ENCODE measurements at regions not wholly inside any gene's neighbourhood (a gene's known extent, or its start where the extent isn't known, plus 50 kb on each side); places are given as distances from the start of the nearest gene placed in this dataset.
"Not testable (repeated sequence)": the region's sequence is repeated elsewhere in the genome, so short reads cannot be mapped to it uniquely, and the experiment has no call there.

DNA sequence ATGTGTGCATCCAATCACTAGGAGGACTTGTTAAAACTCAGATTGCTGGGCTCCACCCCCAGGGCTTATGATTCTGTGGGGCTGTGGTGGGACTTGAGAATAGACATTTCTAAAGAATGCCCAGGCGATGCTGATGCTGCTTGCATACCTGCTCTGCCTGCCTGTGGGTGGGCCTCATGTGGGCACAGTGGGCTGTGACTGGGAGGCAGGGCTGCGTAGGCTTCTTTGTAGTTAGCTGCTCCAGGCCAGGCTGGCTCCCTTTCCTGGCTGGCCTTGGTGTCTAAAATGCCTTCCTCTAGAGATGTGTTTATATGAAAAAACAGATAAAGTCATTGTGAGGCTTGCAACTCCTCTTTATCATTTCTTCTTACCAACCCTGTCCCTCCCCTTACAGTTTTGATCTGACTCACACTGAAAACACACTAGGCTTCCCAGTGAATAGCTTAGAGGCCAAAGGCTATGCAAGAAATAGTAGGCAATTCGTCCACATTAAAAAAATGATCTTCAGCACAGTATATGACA is 495.5 kb upstream of the MAP3K7 start:
- no peak for DNase-seq

DNA sequence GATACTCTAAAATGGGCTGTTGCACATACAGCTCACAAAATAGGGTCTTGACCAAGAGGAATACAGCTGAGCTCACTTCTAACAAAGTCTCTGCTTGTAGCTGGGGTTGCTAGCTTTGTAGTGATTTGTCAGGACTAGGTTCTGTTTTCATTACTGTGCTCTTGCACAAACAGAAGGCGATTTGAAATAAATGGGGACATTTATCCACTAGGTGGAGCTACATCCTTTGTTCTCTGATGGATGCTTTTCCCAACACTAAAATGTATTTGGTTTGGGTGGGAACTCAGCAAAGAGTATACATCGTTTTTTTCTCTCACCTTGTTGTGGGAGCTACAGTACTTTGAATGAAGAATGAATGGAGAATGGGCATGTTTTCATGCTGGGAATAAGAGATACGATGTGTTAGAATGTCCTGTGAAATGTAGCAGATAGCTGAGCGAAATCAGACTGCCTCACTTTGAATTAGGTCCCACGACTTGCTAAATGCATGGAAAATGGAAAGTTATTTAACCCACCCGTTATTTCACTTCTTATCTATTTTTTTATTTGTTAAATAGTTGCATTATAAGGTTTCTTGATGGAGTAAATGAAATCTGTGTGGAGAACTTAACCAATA is 494.7 kb upstream of the MAP3K7 start:
- DNase-seq, result peak in 1 of 2 experiments; percentile 4

DNA sequence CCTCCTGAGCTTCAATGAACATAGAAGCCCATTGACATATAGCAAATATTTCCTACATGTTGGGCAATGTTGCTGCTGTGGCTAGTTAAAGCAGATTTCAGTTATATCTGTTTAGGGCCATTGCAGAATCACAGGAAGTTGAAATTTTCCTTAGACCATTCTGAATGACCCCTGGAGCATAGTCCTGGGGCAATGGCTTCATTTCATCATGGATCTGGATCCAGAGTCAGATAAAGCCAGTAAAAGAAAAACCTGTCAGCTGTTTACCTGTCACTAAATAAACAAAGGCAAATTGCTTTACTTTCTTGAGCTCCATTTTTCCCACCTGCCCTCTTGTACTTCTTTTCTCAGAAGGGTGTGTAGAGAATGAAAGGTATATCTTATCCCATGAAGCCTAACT is 494.0 kb upstream of the MAP3K7 start:
- DNase-seq, result no peak

DNA sequence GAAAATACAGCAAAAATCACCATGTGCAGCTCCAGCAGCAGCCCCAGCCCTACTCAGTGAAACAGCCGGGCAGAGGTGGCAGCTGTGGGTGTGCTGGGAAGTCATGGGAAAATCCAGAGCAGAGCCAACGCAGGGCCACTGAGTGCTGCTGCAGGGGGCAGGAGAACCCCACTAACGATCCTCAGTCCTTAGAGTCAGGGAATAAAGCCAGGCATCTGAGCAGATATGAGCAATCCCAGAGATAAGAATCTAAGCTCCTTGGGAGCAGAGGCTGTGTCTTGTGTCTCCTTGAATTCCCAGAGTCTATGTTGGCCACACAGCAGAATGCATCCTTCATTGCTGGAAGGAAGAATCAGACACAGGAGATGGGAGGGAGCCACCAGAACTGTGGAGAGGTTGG is 493.1 kb upstream of the MAP3K7 start:
- DNase-seq, result no peak

DNA sequence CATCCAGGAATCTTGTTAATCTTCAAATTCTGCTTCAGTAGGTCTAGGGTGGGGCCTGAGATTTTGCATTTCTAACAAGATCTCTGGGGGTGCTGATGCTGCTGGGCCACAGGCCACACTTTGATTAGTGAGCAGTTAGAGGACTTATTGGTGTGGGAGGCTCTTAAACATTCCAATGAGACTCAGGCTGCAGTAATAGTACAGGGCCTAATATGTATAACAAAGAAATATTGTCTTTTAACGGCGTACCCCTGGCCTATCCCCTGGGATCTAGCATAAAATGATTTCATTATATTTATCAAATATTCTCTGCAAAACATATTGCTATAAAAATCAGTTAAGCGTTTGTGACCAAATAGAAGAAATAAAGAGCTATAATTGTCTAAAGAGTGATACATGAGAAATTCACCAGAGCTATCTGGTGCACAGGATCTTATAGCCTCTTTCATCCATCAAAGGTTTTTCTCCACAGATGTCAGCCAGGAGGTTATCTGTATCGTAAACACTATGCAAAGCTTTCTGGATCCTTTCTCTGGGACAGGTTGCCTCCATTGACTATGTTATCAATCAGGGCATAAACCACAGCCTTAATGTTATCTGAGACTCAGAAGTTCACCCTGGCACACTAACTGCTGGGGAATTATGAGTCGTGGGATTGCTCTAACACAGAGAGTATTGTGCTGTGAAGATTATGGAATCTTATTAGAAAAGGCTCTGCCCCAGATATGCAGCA is 488.5 kb upstream of the MAP3K7 start:
- DNase-seq, result no peak

DNA sequence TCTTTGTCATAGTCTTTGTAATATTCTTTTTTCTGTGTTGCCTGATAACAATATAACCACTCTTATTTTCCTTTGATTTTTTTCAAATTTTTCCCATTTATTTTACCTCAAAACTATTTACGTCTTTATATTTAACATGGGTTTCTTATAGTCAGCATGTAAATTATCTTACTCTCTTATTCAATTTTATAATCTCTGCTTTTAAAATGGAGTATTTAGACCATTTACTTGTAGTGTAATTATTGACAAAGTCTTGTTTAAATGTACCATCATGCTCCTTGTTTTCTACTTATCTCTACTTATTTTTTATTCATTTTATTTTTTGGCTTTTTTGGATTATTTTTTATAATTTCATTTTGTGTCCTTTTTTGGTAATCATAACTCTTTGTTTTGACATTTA is 476.5 kb upstream of the MAP3K7 start:
- no peak for DNase-seq

DNA sequence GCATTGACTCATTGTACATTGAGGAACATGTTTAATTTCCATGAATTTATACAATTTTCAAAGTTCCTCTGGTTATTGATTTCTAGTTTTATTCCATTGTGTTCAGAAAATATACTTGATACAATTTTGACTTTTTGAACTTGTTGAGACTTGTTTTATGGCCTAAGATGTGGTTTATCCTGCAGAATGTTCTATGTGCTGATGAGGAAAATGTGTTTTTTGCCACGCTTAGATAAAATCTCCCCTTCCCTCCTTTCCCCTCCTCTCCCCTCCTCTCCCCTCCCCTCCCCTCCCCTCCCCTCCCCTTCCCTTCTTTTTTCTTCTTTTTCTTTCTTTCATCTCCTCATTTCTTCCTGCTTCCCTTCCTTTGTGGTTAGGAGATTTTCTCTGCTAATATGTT is 470.8 kb upstream of the MAP3K7 start:
- DNase-seq, result no peak

DNA sequence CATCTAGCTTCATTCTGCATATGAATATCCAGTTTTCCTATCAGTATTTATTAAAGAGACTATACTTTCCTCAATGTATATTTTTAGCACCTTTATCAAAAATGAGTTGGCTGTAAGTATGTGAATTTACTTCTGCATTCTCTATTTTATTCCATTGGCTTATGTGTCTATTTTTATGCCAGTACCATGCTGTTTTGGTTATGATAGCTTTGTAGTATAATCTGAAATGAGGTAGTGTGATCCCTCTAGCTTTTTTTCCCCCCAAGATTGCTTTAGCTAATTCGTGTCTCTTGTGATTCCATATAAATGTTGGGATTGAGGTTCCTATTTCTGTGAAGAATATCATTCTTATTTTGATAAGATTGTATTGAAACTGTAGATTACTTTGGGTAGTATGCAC is 469.1 kb upstream of the MAP3K7 start:
- no peak for DNase-seq

DNA sequence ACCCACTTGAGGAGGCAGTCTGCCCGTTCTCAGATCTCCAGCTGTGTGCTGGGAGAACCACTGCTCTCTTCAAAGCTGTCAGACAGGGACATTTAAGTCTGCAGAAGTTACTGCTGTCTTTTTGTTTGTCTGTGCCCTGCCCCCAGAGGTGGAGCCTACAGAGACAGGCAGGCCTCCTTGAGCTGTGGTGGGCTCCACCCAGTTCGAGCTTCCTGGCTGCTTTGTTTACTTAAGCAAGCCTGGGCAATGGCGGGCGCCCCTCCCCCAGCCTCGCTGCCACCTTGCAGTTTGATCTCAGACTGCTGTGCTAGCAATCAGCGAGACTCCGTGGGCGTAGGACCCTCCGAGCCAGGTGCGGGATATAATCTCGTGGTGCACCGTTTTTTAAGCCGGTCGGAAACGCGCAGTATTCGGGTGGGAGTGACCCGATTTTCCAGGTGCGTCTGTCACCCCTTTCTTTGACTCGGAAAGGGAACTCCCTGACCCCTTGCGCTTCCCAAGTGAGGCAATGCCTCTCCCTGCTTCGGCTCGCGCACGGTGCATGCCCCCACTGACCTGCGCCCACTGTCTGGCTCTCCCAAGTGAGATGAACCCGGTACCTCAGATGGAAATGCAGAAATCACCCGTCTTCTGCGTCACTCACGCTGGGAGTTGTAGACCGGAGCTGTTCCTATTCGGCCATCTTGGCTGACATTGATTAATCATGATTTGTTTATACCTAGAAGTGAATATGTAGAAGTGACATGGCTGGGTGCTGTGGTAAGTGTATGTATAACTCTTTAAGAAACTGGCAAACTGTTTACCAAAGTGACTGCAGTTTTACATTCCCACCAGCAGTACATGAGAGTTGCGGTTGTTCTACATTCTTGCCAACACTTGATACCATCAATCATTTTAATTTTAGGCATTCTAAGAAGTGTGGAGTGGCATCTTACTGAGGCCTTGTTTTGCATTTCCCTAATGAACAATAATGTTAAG is 465.9 kb upstream of the MAP3K7 start:
- DNase-seq, result not testable (repeated sequence)

DNA sequence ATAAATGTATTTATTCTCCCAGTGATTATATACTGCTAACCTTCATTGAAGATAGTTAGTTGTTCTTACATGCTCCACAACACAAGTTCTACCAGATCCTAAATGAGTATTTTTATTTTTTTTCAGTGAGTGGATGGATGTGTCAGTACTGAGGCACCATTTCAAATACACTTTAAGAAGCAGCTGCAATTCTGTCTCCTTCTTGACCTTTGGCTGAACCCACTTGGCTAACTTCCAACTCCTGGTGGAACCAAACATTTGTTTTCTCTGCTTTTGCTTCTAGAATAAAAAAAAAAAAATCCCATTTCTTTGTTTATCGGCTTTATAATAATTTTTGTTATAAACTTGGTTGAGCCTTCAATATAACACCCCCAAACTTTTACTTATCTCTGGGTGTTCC is 458.3 kb upstream of the MAP3K7 start:
- DNase-seq, result no peak

DNA sequence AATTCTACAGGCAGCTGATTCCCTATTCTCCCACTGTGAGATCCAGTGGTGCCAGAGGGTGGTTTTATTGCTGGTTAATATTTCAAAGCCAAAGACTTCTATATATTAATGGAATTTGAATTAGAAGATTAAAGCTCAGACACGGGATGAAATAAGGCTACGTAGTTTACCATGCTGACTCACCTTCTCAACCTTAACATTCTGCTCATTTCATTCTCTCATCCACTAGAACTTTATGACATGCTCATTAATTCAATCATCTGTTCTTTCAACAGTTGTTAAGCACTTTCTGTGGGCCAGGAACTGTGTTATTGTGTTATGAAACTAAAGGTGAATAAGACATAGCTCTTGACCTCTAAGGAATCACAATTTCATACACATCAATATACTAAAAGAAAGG is 456.9 kb upstream of the MAP3K7 start:
- DNase-seq, result no peak

DNA sequence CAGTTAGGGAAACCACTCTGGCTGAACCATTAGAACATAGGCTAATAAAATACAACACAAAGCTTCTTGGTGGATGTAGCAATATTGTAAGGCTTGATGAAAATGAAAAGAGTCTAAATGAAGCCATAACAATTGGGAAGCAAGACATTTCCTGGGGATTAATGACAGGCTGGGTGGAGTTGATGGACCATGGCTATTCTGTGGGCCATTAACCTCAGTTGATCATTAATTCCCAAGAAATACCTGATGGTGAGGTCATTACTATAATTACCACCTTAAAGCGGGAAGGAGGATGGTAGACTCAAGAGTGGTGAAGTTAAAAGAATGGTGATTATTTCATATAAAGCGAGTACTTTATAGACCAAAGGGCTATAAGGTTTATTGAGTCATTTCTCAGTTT is 455.8 kb upstream of the MAP3K7 start:
- DNase-seq, result no peak

DNA sequence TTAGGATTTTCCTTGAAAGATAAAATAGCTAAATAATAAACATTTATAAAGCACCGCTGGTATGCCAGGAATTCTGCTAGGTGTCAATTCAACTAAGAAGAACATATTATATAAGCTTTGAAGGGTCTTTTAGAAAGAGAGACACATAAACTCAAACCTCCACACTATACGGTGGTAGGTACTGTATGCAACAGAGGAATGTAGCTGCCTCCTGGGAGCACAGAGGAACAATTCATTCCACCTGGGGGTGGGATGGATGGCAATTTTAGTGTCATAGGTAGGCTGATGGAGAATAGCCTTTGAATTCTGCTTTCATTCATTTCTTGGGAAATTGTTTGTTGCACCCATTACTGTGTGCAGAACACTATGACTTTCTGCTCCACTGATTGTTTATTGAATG is 447.1 kb upstream of the MAP3K7 start:
- DNase-seq, result no peak

DNA sequence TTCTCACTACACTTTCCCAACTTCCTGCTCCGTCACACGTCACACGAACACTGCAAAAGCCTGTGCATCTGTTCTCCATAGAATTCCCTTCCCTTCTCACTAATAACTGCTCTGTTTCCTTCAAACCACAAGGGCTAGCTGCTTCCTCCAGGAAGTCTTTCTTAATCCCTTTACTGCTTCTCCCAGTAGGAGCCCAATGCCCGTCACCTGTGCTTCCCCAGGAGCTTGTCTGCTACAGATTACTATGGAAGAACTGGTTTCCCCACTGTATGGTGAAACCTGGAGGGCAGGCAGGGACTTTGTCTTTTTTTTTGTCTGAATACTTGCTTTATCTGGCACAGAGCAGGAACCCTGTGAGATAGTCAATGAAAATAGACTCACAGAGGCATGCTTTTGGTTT is 444.7 kb upstream of the MAP3K7 start:
- DNase-seq, result no peak

DNA sequence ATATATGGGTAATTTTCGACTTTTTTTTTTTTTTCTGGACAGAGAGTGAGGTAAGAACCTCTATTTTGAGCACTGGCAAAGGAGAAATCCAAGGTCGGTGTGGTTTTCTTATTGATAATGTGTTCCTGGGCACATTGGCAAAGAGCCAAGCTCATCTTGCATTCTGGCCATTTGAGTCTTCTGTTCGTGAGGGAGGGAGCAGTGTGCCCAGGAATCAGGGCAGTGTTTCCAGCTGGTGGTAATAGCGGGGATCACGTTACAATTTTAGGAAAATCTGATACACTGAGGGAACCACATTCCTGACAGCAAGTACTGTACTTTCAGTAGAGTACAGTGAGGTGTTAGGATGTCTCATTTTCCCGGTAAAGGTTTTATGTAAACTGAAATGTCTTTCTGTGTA is 442.3 kb upstream of the MAP3K7 start:
- DNase-seq, result peak in 1 of 2 experiments; percentile 19

DNA sequence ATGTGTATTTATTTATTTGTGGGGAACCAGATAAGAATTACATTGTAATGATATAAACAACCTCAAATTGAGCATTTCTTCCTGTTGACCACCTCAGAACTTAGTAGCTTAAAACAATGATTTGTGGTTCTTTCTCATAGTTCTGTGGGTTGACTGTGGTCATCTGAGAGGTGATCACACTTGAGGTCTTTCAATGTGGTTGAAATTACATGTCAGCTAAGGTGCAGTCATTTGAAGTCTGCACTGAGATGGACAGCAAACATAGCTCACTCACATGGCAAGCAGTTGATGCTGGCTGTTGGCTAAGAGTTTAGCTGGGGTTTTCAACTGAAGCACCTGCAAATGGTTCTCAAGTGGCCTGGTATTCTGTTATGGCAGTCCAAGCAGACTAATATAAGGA is 436.7 kb upstream of the MAP3K7 start:
- no peak for DNase-seq

DNA sequence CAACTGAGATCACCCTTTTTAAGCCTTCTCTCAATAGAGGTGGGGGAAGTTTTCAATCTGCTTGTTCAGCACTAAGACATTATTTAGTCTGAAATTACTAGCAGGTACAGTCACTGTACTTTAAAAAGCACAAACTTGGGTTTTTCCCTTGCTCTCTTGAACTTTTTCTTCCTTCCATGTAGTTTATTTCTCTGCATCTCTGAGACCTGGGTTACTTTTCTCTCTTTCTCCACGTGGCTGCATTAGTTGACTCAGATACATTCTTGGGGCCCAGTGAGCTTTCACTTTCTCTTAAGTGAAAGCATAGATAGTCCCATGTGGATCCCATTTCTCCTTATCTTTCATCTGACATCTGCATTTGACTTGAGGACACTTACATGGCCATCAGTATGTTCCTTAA is 433.9 kb upstream of the MAP3K7 start:
- DNase-seq, result no peak

DNA sequence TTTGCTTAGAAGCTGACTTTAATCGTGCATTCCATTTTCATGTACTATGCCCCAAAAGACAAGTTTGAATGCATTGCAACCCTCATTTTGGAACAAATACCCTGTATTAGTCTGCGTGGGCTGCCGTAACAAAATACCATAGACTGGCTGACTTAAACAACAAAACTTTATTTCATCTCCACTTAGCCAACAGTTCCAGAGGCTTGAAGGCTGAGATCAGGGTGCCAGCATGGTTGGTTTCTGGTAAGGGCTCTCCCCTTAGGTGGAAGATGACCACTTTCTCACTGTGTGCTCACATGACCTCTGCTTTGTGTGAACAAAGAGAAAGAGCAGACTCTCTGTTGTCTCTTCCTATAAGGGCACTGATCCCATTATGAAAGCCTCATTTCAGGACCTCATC is 431.7 kb upstream of the MAP3K7 start:
- no peak for DNase-seq

DNA sequence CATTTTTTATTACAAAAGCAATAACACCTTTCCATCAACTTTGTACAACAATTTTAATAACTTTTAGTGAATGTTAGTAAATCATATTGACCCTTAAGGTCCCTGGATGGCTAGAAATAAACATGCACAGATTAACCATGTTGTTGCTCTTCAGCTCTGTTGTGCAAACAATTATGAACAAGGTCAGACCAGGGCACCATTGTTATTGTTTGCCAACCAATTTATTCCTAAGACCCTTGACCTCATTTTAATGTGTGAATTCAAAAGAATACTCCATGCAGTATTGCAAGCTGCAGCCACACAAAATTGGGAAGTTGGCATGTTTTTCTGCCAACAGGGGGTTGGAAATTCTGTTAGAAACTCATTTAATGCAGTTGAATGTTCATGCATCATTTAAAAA is 426.6 kb upstream of the MAP3K7 start:
- DNase-seq, result no peak

DNA sequence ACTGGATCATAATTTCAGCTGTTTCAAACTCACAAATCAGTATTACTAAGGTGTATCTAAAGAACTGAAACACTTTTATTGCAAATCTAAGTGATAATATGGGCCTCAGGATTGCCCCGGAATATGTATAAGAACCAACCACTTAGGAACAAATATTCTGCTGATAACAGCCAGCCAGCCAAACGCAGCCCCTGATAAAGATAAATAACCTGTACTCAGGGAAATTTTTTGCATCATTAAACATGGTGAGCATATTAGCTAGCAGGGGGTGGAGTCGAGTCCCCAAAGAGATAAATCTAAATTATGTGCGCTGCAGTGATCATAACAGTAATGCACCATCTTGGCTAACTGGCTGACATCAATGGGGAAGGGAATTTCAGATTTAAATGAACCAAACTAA is 410.2 kb upstream of the MAP3K7 start:
- DNase-seq, result no peak

DNA sequence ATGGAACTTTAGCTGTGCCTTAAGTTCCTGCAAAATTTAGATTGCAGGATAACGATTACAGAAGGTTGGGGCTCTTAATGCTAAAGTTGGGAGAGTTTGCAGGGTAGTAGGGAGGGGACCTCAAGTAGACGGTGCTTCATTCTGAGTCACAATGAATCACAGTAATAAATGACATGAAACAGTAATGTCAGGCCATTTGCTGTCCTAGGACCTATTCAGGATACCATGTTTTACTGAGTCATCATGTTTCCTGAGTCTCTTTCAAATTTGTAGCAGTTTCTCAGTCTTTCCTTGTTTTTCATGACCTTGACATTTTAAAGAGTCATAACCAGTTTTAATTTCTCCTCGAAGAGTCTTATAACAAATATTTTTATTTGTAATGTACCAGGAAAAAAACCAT is 406.9 kb upstream of the MAP3K7 start:
- DNase-seq, result no peak

DNA sequence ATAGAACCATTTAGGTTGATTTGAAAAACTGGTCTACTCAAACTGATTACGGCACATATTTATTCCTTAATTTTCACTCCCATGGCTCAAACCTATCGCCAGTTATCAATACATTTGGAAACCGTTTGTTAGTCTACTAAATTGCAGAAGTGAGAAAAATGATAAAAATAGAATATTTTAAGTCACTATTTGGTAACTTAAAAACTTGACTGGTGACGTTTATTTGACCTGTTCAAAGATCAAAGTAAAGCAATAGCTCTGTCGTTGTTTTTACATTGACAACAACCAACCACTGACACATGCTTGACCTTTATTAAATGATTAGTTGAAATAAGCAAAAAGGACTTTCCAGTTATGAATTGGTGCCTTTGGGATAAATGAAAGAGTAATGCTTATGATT is 402.9 kb upstream of the MAP3K7 start:
- no peak for DNase-seq

DNA sequence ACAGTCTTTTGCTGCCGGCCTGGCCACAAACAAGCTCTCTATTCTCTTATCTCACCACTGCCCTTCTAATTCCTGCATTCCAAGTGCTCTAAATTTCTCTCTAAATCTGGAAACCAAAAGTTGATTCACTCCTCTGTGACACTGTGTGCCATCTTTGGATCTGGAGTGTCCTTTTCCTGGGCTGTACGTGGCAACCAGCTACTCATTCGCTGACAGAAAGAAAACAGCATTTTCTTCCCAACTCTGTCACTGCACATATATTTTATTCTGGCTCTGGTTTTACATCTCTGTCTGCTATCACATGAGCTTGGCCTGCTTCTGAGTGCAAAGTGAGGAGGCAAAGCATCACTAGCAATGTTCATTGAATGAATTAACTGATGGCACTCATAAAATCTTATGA is 397.2 kb upstream of the MAP3K7 start:
- DNase-seq, result no peak

DNA sequence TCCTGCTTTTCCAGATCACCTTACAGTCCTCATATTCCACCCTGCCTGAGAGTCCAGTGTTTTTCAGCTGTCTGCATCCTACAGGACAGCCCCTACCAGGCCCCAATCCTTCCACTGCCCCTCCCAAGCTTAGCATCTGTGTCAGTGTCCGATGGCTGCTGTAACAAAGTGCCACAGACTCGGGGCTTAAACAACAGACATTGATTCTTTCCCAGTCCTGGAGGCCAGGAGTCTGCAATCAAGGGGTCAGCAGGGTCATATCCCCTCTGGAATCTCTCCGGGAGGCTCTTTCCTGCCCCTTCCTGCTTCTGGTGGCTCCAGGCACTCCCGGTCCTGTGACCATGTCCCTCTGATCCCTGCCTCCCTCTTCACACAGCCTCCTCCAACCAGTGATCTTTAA is 396.6 kb upstream of the MAP3K7 start:
- no peak for DNase-seq

All from NCI-H187 (cell line).